H9 (cell line): ENCODE measurements at regions not wholly inside any gene's neighbourhood (a gene's known extent, or its start where the extent isn't known, plus 50 kb on each side); places are given as distances from the start of the nearest gene placed in this dataset.

Experiments used
- DNase-seq: peaks from one replicate; pipeline ENCODE4 v3.0.0-alpha.2; 2017
- H2AFZ ChIP-seq: one replicate; pipeline ENCODE4 v1.6.1; 2013; ENCODE audit warnings: mild to moderate bottlenecking, low read length, control low read depth, moderate library complexity
- H2AK5ac ChIP-seq: 2 replicates; pipeline ENCODE4 v1.6.1; 2013; ENCODE audit warnings: low read length, control low read depth, mixed read lengths; ENCODE audit not compliant: insufficient read length
- H2BK120ac ChIP-seq: one replicate; pipeline ENCODE4 v1.6.1; 2013; ENCODE audit warnings: low read depth, mild to moderate bottlenecking, low read length, control low read depth, inconsistent platforms; ENCODE audit not compliant: poor library complexity, severe bottlenecking
- H2BK12ac ChIP-seq: 2 replicates; pipeline ENCODE4 v1.6.1; 2013; ENCODE audit warnings: low read length, control low read depth, mixed read lengths, low read depth; ENCODE audit not compliant: insufficient read length
- H2BK15ac ChIP-seq: 2 replicates; pipeline ENCODE4 v1.6.1; 2013; ENCODE audit warnings: low read depth, low read length, control low read depth
- H2BK20ac ChIP-seq: one replicate; pipeline ENCODE4 v1.6.1; 2013; ENCODE audit warnings: low read depth, mild to moderate bottlenecking, low read length, control low read depth, inconsistent platforms; ENCODE audit not compliant: poor library complexity, severe bottlenecking
- H2BK5ac ChIP-seq: 2 replicates; pipeline ENCODE4 v1.6.1; 2013; ENCODE audit warnings: low read length, control low read depth, mixed read lengths; ENCODE audit not compliant: insufficient read length
- H3K14ac ChIP-seq: 2 replicates; pipeline ENCODE4 v1.6.1; 2013; ENCODE audit warnings: low read length, control low read depth; ENCODE audit not compliant: insufficient read depth
- H3K18ac ChIP-seq: 2 replicates; pipeline ENCODE4 v1.6.1; 2013; ENCODE audit warnings: low read depth, mild to moderate bottlenecking, mixed read lengths, low read length, control low read depth; ENCODE audit not compliant: insufficient read length
- H3K23ac ChIP-seq: 2 replicates; pipeline ENCODE4 v1.6.1; 2013; ENCODE audit warnings: low read length, control low read depth, mixed read lengths, low read depth; ENCODE audit not compliant: insufficient read length
- H3K23me2 ChIP-seq: 2 replicates; pipeline ENCODE4 v1.6.1; 2013; ENCODE audit warnings: low read depth, mild to moderate bottlenecking, mixed read lengths, low read length, control low read depth; ENCODE audit not compliant: insufficient read length, poor library complexity, severe bottlenecking
- H3K27ac ChIP-seq: 2 replicates; pipeline ENCODE4 v1.5.1; 2013; ENCODE audit warnings: low read length, control low read depth, mixed read lengths, low read depth; ENCODE audit not compliant: insufficient read length
- H3K27me3 ChIP-seq: 2 replicates; pipeline ENCODE4 v1.6.1; 2013; ENCODE audit warnings: low read length, control low read depth, inconsistent platforms; ENCODE audit not compliant: insufficient read depth
- H3K4ac ChIP-seq: 2 replicates; pipeline ENCODE4 v1.6.1; 2013; ENCODE audit warnings: low read depth, mild to moderate bottlenecking, control low read depth, inconsistent platforms, low read length, moderate library complexity
- H3K4me1 ChIP-seq: 2 replicates; pipeline ENCODE4 v1.6.1; 2013; ENCODE audit warnings: low read length, control low read depth, inconsistent platforms; ENCODE audit not compliant: insufficient read depth
- H3K4me2 ChIP-seq: 2 replicates; pipeline ENCODE4 v1.6.1; 2013; ENCODE audit warnings: low read length, control low read depth, mixed read lengths; ENCODE audit not compliant: insufficient read length, insufficient read depth
- H3K56ac ChIP-seq: 2 replicates; pipeline ENCODE4 v1.6.1; 2013; ENCODE audit warnings: low read depth, mild to moderate bottlenecking, mixed read lengths, low read length, control low read depth; ENCODE audit not compliant: insufficient read length
- H3K79me1 ChIP-seq: 2 replicates; pipeline ENCODE4 v1.6.1; 2013; ENCODE audit warnings: low read depth, mild to moderate bottlenecking, moderate library complexity, low read length, control low read depth, inconsistent platforms; ENCODE audit not compliant: insufficient read depth, poor library complexity, severe bottlenecking
- H3K79me2 ChIP-seq: 2 replicates; pipeline ENCODE4 v1.6.1; 2013; ENCODE audit warnings: low read length, control low read depth, inconsistent platforms; ENCODE audit not compliant: insufficient read depth
- H3K9ac ChIP-seq: 2 replicates; pipeline ENCODE4 v1.6.1; 2013; ENCODE audit warnings: low read length, control low read depth, mixed read lengths; ENCODE audit not compliant: insufficient read length; ENCODE audit errors: extremely low read depth
- H3K9me3 ChIP-seq: one replicate; pipeline ENCODE4 v1.6.1; 2013; ENCODE audit warnings: low read depth, low read length, inconsistent platforms; ENCODE audit not compliant: control insufficient read depth
- H3T11ph ChIP-seq: one replicate; pipeline ENCODE4 v1.6.1; 2013; ENCODE audit warnings: mild to moderate bottlenecking, low read length, control low read depth, inconsistent platforms
- H4K20me1 ChIP-seq: one replicate; pipeline ENCODE4 v1.6.1; 2013; ENCODE audit not compliant: control insufficient read depth, insufficient read length, insufficient read depth
- H4K5ac ChIP-seq: 2 replicates; pipeline ENCODE4 v1.6.1; 2013; ENCODE audit warnings: low read depth, mild to moderate bottlenecking, mixed read lengths, low read length, control low read depth; ENCODE audit not compliant: insufficient read length
- H4K8ac ChIP-seq: replicated peaks from 2 replicates; pipeline ENCODE4 v1.6.1; 2013; ENCODE audit warnings: low read length, control low read depth, mixed read lengths, low read depth; ENCODE audit not compliant: insufficient read length
- H4K91ac ChIP-seq: 2 replicates; pipeline ENCODE4 v1.6.1; 2013; ENCODE audit warnings: low read depth, mild to moderate bottlenecking, moderate library complexity, mixed read lengths, low read length, control low read depth; ENCODE audit not compliant: insufficient read length
- H3K27ac Mint-ChIP-seq, 3 experiments: 2 replicates in 2 of 3; 3 replicates in 1 of 3; pipeline ENCODE4 v1.8.0; 2020 to 2021; ENCODE audit warnings: mixed read lengths in 3 of 3, mild to moderate bottlenecking in 1 of 3, moderate library complexity in 1 of 3
- H3K27me3 Mint-ChIP-seq: 2 replicates; pipeline ENCODE4 v1.8.0; 2021; ENCODE audit warnings: low read depth, mild to moderate bottlenecking, moderate library complexity, mixed read lengths
- H3K36me3 Mint-ChIP-seq, 3 experiments: 2 replicates in 2 of 3; 3 replicates in 1 of 3; pipeline ENCODE4 v1.8.0; 2020 to 2021; ENCODE audit warnings: low read depth in 3 of 3, mixed read lengths in 3 of 3; ENCODE audit not compliant: insufficient read depth in 1 of 3
- H3K4me1 Mint-ChIP-seq, 2 experiments: 2 replicates each; pipeline ENCODE4 v1.8.0; 2020; ENCODE audit warnings: mixed read lengths in 2 of 2
- H3K4me3 Mint-ChIP-seq, 2 experiments: 2 replicates in 1 of 2; 3 replicates in 1 of 2; pipeline ENCODE4 v1.8.0; 2020 to 2021; ENCODE audit warnings: mild to moderate bottlenecking in 2 of 2, mixed read lengths in 2 of 2, moderate library complexity in 1 of 2
- H3K9me3 Mint-ChIP-seq, 2 experiments: 2 replicates in 1 of 2; 3 replicates in 1 of 2; pipeline ENCODE4 v1.8.0; 2020; ENCODE audit warnings: mild to moderate bottlenecking in 2 of 2, mixed read lengths in 2 of 2, moderate library complexity in 1 of 2
- CTCF ChIP-seq: fragments of 200-600 bp; sonication (generic); conservative IDR thresholded peaks from 3 replicates; pipeline ENCODE4 v1.8.0; 2021; ENCODE audit warnings: antibody characterized with exemption, mild to moderate bottlenecking
- WGBS: extraction: QIAGEN DNeasy Blood & Tissue Kit; methylation state at CpG from one replicate; pipeline ENCODE4 v1.1.7; 2013; ENCODE audit warnings: missing lambda C conversion rate, low lambda C conversion rate, mixed read lengths; ENCODE audit not compliant: insufficient read length; ENCODE audit errors: extremely low coverage; 5-methylcytosine and 5-hydroxymethylcytosine counted together

GRCh38 chr2:2875296-2875695 lies 502.3 kb downstream of the EIPR1 start:
- no peaks in the 10 kb centered on the region for H4K20me1 ChIP-seq
- Mint-ChIP-seq H3K4me1 (peaks cover 0 to 7% of the 10 kb centered on the region in 2 experiments; a peak in 2 of 4 replicates), H3K36me3 (peaks cover 7 to 18% (median 11%) of the 10 kb centered on the region in 3 experiments), H3K9me3 (peaks cover 18 to 23% of the 10 kb centered on the region in 2 experiments), H3K27ac (peak overlapping the region in 1 of 3 experiments; percentile 85; a peak in 2 of 7 replicates), H3K4me3 (no peak overlapping the region), H3K27me3 (peaks cover 4% of the 10 kb centered on the region)
- no peak overlapping the region for H3K27ac ChIP-seq
- no peak overlapping the region for H2BK120ac ChIP-seq
- no peak overlapping the region for H3K4ac ChIP-seq
- no peak overlapping the region for H3K18ac ChIP-seq
- H3K56ac ChIP-seq: no peak overlapping the region
- H2AFZ ChIP-seq: no peak overlapping the region
- no peak overlapping the region for H2BK12ac ChIP-seq
- no peak overlapping the region for H4K5ac ChIP-seq
- no peak overlapping the region for H4K91ac ChIP-seq
- H3K4me1 ChIP-seq: no peaks in the 10 kb centered on the region
- no peak overlapping the region for H4K8ac ChIP-seq
- H3T11ph ChIP-seq: no peak overlapping the region
- H3K9me3 ChIP-seq: no peaks in the 10 kb centered on the region
- no peak overlapping the region for H3K14ac ChIP-seq
- no peak overlapping the region for H3K23ac ChIP-seq
- H3K79me1 ChIP-seq: no peaks in the 10 kb centered on the region
- H2BK20ac ChIP-seq: no peak overlapping the region
- no CpG with 5 or more reads among the region's 11 CpGs for WGBS
- TF ChIP-seq CTCF: no peak
- H3K79me2 ChIP-seq: no peaks in the 10 kb centered on the region
- H3K9ac ChIP-seq: no peak overlapping the region
- H2AK5ac ChIP-seq: no peak overlapping the region
- H2BK15ac ChIP-seq: no peak overlapping the region
- H3K27me3 ChIP-seq: no peaks in the 10 kb centered on the region
- no peaks in the 10 kb centered on the region for H3K23me2 ChIP-seq
- no peak overlapping the region for H3K4me2 ChIP-seq
- no peak for DNase-seq
- no peak overlapping the region for H2BK5ac ChIP-seq
